NCI-H526 (cell line): ENCODE measurements at regions not wholly inside any gene's neighbourhood (a gene's known extent, or its start where the extent isn't known, plus 50 kb on each side); places are given as distances from the start of the nearest gene placed in this dataset.
A peak's percentile ranks its signal among the peaks of the same experiment; 100 is the strongest.
"Not testable (repeated sequence)": the region's sequence is repeated elsewhere in the genome, so short reads cannot be mapped to it uniquely, and the experiment has no call there.

ENCODE experiments used
- DNase-seq, 2 experiments: peaks; one replicate each; lab custom pipeline; 2025; lab: John Stamatoyannopoulos, UW

GRCh38 chr2:111579500-111580134 is 304.4 kb downstream of the ANAPC1 start:
- DNase-seq, result not testable (repeated sequence)

DNA sequence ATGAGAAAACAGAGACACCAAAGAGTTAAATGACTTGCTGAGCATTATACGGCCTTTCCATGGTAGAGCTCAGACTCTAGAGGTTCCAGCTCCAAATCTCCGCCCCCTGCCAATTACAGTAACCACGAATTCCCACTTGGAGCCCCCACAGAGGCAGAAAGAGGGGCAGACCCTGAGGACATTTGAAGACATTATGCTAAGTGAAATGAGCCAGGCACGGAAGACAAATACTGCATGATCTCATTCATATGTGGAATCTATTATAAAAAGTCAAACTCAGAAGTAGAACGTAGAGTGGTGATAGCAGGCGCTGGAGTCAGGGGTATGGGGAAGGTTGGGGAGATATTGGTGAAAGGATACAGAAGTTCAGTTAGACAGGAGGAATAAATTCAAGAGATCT is 303.4 kb downstream of the ANAPC1 start:
- DNase-seq, result not testable (repeated sequence)

DNA sequence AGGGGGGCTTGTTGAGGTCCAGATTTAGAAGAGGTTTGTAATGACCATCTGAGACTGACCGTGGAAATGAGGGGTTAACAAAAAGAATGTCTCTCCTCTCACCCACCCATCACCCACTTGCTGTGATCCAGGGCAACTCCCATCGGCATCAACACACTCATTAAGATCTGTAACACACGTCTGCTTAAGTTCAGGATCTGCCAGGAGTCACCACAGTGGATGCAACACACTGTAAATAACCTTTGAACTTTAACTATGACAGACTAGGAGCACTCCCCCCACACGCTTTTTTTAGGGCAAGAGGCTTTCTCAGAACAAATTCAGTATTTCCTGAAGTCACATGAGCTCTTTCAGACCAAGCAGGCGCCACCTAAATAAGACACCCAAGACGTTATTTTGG is 301.9 kb downstream of the ANAPC1 start:
- DNase-seq, result not testable (repeated sequence)

DNA sequence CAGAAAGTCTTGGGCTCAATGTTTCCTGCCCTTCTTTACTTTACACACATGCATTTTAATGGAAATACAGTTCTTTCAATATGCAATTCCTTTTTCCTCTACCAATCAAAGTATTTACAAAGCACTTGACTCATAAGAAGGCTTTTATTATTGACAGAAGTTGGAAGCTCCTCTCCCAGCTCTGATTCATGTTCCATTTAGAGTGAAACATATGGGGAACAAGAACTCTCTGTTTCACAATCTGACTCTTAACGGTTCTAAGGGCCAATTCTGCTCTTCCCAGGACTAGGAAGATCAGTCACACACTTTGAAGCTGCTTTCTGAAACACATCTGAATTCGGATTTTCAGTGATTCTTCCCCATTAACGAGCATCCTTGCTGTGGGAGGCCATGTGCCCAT is 300.5 kb downstream of the ANAPC1 start:
- DNase-seq, result not testable (repeated sequence)

DNA sequence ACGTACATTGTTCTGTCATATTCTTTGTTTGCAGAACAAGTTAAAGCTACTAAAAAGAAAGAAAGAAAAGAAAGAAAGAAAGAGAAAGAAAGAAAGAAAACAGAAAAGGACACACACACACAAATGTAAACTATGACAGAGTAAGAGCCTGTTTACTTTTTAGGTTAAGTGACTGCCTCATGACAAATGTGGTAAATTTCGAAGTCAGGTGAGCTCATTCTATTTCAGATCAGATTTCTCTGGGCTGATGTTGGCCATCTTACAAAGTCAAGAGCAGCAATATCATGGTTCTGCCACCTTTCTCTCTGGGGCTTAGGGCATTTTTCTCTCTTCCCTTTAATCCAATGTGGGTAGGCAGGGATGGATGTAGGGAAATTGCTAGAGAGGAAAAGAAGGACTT is 299.5 kb downstream of the ANAPC1 start:
- not testable (repeated sequence) for DNase-seq

DNA sequence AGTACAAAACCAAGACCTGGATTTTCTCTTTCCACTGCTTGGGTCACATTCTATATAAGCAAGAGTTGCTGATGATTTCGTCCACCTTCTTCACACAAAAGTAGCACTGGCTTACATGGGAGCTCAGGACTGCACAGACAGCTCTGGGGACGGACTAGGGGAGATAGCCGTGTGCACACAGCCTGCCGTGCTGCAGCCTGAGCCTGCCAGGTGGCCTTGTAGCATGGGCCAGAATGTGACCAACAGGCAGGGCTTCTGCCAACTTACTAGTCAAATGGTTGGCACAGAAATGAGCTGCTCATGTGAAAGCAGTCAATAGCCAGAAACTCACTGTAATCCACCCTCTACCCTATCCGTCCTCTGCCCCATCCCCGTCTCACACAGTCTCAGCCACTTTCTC is 299.0 kb downstream of the ANAPC1 start:
- not testable (repeated sequence) for DNase-seq

DNA sequence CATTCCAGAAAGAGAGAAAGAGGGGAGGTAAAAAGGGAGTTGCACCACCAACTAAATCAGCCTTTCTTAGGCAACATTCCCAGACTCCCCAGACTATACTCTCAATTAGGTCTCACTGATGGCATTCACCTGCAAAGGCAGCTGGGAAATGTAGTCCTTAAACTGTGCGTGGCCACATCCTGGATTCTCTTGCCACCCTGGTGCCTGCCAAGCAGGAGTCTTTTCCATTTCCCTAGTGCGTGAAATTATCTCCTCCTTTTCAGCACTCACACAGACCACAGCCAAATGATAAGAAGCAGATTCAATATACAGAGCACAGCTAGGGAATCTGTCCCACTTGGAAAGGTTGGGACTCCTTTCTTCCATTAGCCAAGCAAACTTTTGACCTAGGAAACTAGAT is 298.0 kb downstream of the ANAPC1 start:
- DNase-seq, result not testable (repeated sequence)

GRCh38 chr2:111595072-111595471 is 288.9 kb downstream of the ANAPC1 start:
- DNase-seq, result not testable (repeated sequence)

GRCh38 chr2:111596808-111597705 is 286.9 kb downstream of the ANAPC1 start:
- not testable (repeated sequence) for DNase-seq

DNA sequence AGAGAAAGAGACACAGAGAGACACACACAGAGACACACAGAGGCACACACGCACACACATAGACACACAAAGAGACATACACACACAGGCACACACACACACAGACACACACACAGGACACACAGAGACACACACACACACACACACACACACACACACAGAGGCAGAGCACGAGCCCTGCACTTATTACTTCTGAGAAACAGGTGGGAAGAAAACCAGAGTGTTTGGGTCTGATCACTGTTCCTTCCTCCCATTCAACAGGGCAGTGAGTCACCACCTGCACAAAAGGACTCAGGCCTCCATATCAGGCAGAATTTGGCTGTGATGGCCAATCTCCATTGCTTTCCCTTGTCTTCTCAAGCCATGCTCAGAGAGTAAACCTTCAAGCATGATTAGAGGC is 285.0 kb downstream of the ANAPC1 start:
- DNase-seq, result not testable (repeated sequence)

- DNase-seq, result not testable (repeated sequence)
Measured at GRCh38 chr2:111602259-111602658, 281.7 kb downstream of the ANAPC1 start.

GRCh38 chr2:111605798-111606197 is 278.2 kb downstream of the ANAPC1 start:
- DNase-seq, result not testable (repeated sequence)

- not testable (repeated sequence) for DNase-seq
Measured at GRCh38 chr2:111606632-111607031, 277.4 kb downstream of the ANAPC1 start.

DNA sequence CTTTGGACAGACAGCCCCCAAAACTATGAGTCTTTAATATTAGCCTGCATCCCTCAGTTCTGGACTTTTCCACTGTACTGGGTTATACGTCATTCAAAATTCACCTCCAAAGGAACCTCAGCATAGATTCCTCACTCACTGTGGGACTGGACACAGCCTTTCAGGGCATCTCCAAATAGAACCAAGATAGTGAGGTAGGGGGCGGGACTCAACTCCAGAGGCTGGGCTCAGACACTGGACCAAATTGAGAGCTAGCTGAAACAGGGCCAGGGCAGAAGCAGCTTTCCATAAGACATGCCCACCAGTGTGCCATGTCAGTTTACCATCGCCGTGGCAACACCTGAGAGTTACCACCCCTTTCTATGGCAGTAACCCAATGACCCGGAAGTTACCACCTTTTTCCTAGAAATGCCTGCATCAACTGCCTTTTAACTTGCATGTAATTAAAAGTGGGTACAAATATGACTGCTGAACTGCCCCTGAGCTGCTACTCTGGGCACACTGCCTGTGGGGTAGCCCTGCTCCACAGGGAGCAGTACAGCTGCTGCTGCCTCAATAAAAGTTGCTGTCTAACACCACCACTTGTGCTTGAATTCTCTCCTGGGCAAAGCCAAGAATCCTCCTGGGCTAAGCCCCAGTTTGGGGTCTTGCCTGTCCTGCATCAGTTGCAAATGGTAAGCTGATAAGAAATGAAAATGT is 274.7 kb downstream of the ANAPC1 start:
- DNase-seq, result not testable (repeated sequence)

DNA sequence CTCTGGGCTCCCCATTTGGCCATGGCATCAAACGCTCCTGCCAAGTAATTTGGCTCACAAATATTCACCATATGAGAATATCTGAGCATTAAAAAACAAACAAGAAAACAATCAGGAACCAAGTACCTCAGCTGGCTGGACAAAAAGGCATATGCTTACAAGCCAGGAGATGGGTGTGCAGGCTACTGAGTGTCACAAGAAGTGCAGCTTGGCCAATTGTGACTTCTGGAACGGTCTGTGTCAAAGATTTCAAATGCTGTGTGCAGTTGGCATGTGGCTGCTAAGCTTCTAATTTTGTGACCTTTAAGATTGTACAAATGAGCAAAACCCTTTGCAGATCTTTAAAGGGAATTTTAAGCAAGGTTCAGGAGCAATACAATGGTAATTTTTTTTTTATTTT is 274.0 kb downstream of the ANAPC1 start:
- DNase-seq, result not testable (repeated sequence)

GRCh38 chr2:111616651-111617218 is 267.3 kb downstream of the ANAPC1 start:
- DNase-seq, result no peak

DNA sequence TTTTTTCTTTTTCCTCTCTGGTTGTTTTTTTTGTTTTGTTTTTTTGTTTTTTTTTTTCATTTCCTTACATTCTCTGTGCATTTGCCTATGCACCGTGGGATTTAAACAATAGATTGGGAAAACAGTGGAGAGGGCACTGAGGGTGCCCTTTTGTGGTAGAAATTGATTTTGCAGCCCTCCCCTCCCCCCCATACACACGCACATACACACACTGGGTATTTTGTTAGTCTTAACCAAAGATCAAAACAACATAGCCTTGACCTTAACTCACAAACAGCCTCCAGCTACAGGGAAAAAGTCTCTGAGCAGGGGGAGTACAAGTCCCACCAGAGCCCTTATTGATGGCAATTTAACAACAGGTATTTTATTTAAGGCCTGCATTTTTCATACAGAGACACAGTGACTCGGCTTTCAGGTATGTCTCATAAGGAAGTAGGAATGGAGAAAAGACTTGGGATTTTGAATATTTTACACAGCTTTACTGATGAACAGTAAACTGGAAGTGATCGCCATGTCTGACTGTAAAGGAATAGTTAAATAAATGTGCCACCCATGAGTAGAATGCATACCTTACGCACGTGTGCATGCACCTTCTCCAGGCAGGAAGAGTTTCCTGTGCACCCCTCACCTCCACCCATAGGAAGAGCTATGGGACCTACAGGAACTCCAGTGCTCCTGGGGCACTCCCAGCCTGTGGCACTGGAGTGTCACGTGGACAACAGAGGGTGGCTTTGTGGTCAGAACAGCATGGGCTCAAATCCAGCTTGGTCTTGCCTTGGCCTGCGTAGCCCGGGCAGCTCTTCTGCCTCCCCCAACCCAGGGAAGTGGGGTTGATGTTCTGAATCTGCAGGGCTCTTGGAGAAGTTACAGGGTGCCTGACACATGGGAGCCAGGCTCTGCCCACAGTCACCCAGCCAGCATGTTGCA is 266.4 kb downstream of the ANAPC1 start:
- DNase-seq, result no peak

DNA sequence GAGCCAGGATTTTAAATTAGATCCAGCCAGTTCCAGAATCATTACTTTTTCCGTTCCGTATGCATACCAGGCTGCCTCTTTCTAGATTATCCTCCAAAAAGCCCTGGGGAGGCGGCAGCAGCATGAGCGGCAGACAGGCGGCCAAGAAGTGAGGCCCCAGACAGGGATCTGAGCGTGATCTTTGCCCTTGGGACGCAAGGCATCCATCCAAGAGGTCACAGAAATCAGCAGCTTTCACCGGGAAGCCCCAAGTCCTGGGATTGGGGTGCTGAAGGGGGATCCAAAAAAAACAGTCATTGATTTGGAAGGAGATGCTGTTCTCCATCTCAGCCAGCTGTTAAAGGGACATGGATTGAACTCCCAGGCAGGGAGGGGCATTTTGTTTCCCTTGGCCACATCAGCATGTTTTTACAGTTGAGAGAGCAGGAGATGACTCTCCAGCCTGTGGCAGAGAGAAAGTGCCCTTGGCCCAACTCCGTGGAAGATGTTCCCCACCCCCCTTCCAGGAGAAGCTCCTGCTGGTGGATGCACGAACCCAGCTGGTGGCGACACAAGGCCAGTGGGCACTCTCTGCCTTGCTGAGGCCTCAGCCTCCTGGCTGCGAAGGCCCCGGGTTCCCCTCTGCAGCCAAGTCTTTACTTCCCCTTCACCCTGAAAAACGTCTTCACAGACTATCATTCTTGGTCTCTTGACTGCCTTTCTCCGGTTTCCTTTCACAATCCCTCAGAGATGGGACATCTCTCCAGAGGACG is 265.6 kb downstream of the ANAPC1 start:
- no peak for DNase-seq

DNA sequence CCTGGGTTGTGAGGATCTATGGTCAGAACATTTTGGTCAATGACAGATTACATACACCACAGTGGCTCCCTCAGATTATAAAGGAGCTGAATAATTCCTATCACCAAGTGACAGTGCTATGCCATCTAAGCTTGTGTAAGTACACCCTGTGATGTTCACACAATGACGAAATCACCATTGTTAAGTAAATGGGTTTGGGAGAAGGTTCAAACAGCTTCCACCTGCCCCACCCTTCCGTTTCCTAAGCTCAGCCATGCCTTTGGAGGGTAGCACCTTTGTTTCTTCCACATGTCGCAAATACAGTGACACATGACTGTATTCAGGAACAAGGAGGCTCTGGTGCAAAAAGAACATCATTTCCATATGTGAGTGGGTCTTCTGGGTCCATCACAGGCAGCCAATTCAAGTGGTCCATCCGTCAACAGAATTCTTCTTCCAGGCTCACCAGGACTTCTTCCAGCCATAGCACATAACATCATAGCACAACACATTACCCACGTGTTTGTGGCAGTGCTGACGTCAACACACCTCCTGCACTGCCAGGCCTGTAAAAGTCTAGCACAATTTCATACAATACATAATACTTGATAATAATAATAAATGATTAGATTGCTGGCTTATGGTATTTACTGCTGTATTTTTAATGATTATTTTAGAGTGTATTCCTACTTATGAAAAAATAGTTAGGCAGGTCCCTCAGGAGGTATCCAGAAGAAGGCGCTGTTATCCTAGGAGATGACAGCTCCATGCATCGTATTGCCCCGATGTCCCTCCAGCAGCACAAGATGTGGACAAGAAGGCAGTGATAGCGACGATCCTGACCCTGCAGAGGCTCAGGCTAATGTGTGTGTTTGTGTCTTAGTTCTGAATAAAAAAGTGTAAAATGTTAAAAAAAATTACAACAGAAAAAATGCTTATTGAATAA is 264.8 kb downstream of the ANAPC1 start:
- DNase-seq, result peak in 1 of 2 experiments; percentile 5
